ENCODE measurements at regions not wholly inside any gene's neighbourhood (a gene's known extent, or its start where the extent isn't known, plus 50 kb on each side); places are given as distances from the start of the nearest gene placed in this dataset.

DNA sequence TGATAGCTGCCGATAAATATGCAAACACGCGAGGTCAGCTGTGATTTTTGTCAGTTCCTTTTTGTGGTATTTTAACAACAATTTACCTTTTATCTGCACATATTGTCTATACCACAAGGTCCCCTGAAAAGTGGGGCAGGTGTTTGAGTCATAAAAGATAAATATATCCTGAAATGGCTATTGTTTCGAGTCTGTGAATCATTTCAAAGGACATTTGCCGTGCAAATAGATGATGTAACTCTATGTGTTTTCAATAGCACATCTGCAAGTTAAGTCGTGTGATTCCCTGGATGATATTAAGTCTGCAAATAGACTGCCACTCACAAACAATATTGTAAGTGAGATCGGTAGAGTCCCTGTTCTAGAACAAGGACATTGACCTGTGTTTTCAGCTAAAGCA, 193.0 kb upstream of the PITRM1 start:
- Histone ChIP-seq H3K9me3 (ENCODE audit: insufficient read depth, low read depth, low read length) (0 out of 2 replicates have a peak, but pooled peaks cover 3% of the 10 kb centered on the region), H3K27me3 (ENCODE audit: insufficient read depth, low read length, poor library complexity, severe bottlenecking) (no peaks in the 10 kb centered on the region), H3K4me3 (ENCODE audit: low read length, poor library complexity, severe bottlenecking) (no peak overlapping the region), H3K79me2 (ENCODE audit: insufficient read depth, low read length) (no peaks in the 10 kb centered on the region), H3K9me2 (replicated peaks; ENCODE audit: low read depth, low read length) (no peaks in the 10 kb centered on the region), H3K4me2 (ENCODE audit: low read depth, low read length, poor library complexity, severe bottlenecking) (no peak overlapping the region), H3K36me3 (ENCODE audit: insufficient read depth, low read length) (no peaks in the 10 kb centered on the region), H2AFZ (ENCODE audit: low read length) (no peak overlapping the region), H3K4me1 (ENCODE audit: insufficient read depth, low read length, poor library complexity, severe bottlenecking) (no peaks in the 10 kb centered on the region), H3K9ac (ENCODE audit: low read depth, low read length, poor library complexity, severe bottlenecking) (no peak overlapping the region), H4K20me1 (ENCODE audit: insufficient read depth, low read length, poor library complexity, severe bottlenecking) (no peaks in the 10 kb centered on the region), H3F3A (ENCODE audit: low read depth) (no peaks in the 10 kb centered on the region)
- TF ChIP-seq EZH2phosphoT487 (IDR thresholded peaks at IDR 0.05; ENCODE audit: borderline replicate concordance) = no peak
- TF ChIP-seq, protein P1, sequence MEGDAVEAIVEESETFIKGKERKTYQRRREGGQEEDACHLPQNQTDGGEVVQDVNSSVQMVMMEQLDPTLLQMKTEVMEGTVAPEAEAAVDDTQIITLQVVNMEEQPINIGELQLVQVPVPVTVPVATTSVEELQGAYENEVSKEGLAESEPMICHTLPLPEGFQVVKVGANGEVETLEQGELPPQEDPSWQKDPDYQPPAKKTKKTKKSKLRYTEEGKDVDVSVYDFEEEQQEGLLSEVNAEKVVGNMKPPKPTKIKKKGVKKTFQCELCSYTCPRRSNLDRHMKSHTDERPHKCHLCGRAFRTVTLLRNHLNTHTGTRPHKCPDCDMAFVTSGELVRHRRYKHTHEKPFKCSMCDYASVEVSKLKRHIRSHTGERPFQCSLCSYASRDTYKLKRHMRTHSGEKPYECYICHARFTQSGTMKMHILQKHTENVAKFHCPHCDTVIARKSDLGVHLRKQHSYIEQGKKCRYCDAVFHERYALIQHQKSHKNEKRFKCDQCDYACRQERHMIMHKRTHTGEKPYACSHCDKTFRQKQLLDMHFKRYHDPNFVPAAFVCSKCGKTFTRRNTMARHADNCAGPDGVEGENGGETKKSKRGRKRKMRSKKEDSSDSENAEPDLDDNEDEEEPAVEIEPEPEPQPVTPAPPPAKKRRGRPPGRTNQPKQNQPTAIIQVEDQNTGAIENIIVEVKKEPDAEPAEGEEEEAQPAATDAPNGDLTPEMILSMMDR (conservative IDR thresholded peaks at IDR 0.05; ENCODE audit: low read length) = no peak

- no peaks in the 10 kb centered on the region for H3K4me1 ChIP-seq (ENCODE audit: insufficient read depth, low read length, poor library complexity, severe bottlenecking)
- H3K9me3 ChIP-seq (ENCODE audit: insufficient read depth, low read depth, low read length) = 0 out of 2 replicates have a peak, but pooled peaks cover 3% of the 10 kb centered on the region
- H2AFZ ChIP-seq (ENCODE audit: low read length) = no peak overlapping the region
- H3K4me2 ChIP-seq (ENCODE audit: low read depth, low read length, poor library complexity, severe bottlenecking) = no peak overlapping the region
- no peaks in the 10 kb centered on the region for H4K20me1 ChIP-seq (ENCODE audit: insufficient read depth, low read length, poor library complexity, severe bottlenecking)
- TF ChIP-seq, protein P1 (conservative IDR thresholded peaks at IDR 0.05; ENCODE audit: low read length) = no peak
- TF ChIP-seq EZH2phosphoT487 (IDR thresholded peaks at IDR 0.05; ENCODE audit: borderline replicate concordance) = no peak
- no peaks in the 10 kb centered on the region for H3K9me2 ChIP-seq (replicated peaks; ENCODE audit: low read depth, low read length)
- no peaks in the 10 kb centered on the region for H3K79me2 ChIP-seq (ENCODE audit: insufficient read depth, low read length)
- H3K4me3 ChIP-seq (ENCODE audit: low read length, poor library complexity, severe bottlenecking) = no peak overlapping the region
- no peaks in the 10 kb centered on the region for H3K36me3 ChIP-seq (ENCODE audit: insufficient read depth, low read length)
- H3K9ac ChIP-seq (ENCODE audit: low read depth, low read length, poor library complexity, severe bottlenecking) = no peak overlapping the region
- H3F3A ChIP-seq (ENCODE audit: low read depth) = no peaks in the 10 kb centered on the region
- no peaks in the 10 kb centered on the region for H3K27me3 ChIP-seq (ENCODE audit: insufficient read depth, low read length, poor library complexity, severe bottlenecking)
These were observed 192.3 kb upstream of the PITRM1 start for GRCh38 chr10:3364768-3365480.

DNA sequence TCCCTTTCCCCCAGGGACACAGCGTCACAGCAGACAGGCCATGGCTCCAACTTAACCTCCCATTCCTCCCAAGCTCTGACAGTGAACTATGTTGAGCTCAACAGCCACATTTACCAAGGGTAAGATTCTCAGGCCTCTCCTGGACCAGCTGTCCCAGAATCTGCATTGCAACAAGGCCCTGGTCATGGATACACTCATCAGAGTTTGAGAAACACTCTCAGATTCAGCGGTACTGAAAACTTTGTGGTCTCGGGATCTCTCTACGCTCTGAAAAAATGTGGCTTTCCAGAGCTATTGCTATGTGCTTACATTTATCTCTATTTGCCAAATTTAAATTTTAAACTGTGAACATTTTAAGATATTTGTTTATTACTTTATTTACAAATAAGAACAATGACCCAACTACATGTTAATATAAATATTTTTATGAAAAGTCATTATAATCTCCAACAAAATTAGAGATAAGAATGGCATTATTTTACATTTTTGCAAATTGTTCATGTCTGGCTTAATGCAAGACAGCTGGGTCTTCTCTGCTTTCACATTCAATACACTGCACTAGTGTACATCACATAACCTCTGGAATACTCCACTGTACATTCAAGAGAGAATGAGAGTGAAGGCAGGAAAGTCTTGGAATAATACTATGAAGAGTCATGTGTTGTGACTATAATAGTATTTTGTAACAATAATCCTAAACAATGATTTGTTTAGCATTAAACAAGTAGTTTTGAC, 190.9 kb upstream of the PITRM1 start:
- Histone ChIP-seq H3K9me3 (ENCODE audit: insufficient read depth, low read depth, low read length) (peaks cover 3% of the 10 kb centered on the region; the same call in 1 of the 2 replicates), H3K4me2 (ENCODE audit: low read depth, low read length, poor library complexity, severe bottlenecking) (no peak overlapping the region), H3K9me2 (replicated peaks; ENCODE audit: low read depth, low read length) (no peaks in the 10 kb centered on the region), H4K20me1 (ENCODE audit: insufficient read depth, low read length, poor library complexity, severe bottlenecking) (no peaks in the 10 kb centered on the region), H3K4me1 (ENCODE audit: insufficient read depth, low read length, poor library complexity, severe bottlenecking) (no peaks in the 10 kb centered on the region), H3K36me3 (ENCODE audit: insufficient read depth, low read length) (no peaks in the 10 kb centered on the region), H3F3A (ENCODE audit: low read depth) (no peaks in the 10 kb centered on the region), H3K4me3 (ENCODE audit: low read length, poor library complexity, severe bottlenecking) (no peak overlapping the region), H3K27me3 (ENCODE audit: insufficient read depth, low read length, poor library complexity, severe bottlenecking) (no peaks in the 10 kb centered on the region), H3K79me2 (ENCODE audit: insufficient read depth, low read length) (no peaks in the 10 kb centered on the region), H3K9ac (ENCODE audit: low read depth, low read length, poor library complexity, severe bottlenecking) (no peak overlapping the region), H2AFZ (ENCODE audit: low read length) (no peak overlapping the region)
- TF ChIP-seq, protein P1 (conservative IDR thresholded peaks at IDR 0.05; ENCODE audit: low read length) = no peak
- TF ChIP-seq EZH2phosphoT487 (IDR thresholded peaks at IDR 0.05; ENCODE audit: borderline replicate concordance) = no peak
